Esophagus muscularis mucosa (tissue), 4 donors: ENCODE measurements at regions not wholly inside any gene's neighbourhood (a gene's known extent, or its start where the extent isn't known, plus 50 kb on each side); places are given as distances from the start of the nearest gene placed in this dataset.

Experiments
- CTCF ChIP-seq, 3 experiments: fragments of 200-600 bp in 2 of 3; fragments of 450-650 bp in 1 of 3; sonication (generic) in 2 of 3; IDR thresholded peaks; one replicate each; pipeline ENCODE4 v1.5.1; 2017 to 2019; ENCODE audit warnings: antibody characterized with exemption in 3 of 3, mild to moderate bottlenecking in 2 of 3, moderate library complexity in 1 of 3
- EP300 ChIP-seq: sonication (generic); formaldehyde crosslinking; IDR thresholded peaks from one replicate; pipeline ENCODE4 v1.6.1; 2017; ENCODE audit warnings: antibody characterized with exemption
- POLR2A ChIP-seq: fragments of 450-650 bp; IDR thresholded peaks from one replicate; pipeline ENCODE4 v1.6.1; 2017; ENCODE audit warnings: antibody characterized with exemption, moderate library complexity, mild to moderate bottlenecking, low read depth

- TF ChIP-seq POLR2A (no peak), CTCF (IDR thresholded peaks at IDR 0.05) (no peak), EP300 (no peak)
Measured at GRCh38 chr19:57067440-57067839, 52.3 kb upstream of the USP29 start.
